Liver (tissue), 8 donors: ENCODE measurements at regions not wholly inside any gene's neighbourhood (a gene's known extent, or its start where the extent isn't known, plus 50 kb on each side); places are given as distances from the start of the nearest gene placed in this dataset.

Source experiments
- DNase-seq: peaks from one replicate; pipeline ENCODE4 v3.0.0-alpha.2; 2017; ENCODE audit warnings: low spot score
- H3K27ac ChIP-seq, 2 donors: one replicate each; pipeline ENCODE4 v1.7.0; 2013; ENCODE audit warnings: inconsistent platforms in 2 of 2, low read length in 2 of 2, control low read depth in 1 of 2, low read depth in 1 of 2, mild to moderate bottlenecking in 1 of 2
- H3K27me3 ChIP-seq, 4 donors: one replicate each; pipeline versions ENCODE4 v1.6.1 to v1.7.0; 2013; ENCODE audit warnings: low read length in 3 of 4, inconsistent platforms in 1 of 4, mild to moderate bottlenecking in 1 of 4, moderate library complexity in 1 of 4; ENCODE audit not compliant: control insufficient read depth in 4 of 4, insufficient read depth in 4 of 4
- H3K36me3 ChIP-seq, 4 donors: one replicate each; pipeline versions ENCODE4 v1.6.1 to v1.7.0; 2013; ENCODE audit warnings: low read length in 3 of 4, mild to moderate bottlenecking in 3 of 4, low read depth in 1 of 4, moderate library complexity in 1 of 4; ENCODE audit not compliant: control insufficient read depth in 4 of 4, insufficient read depth in 3 of 4
- H3K4me1 ChIP-seq, 4 donors: one replicate each; pipeline versions ENCODE4 v1.6.1 to v1.7.0; 2013; ENCODE audit warnings: low read length in 3 of 4, mild to moderate bottlenecking in 3 of 4, moderate library complexity in 1 of 4; ENCODE audit not compliant: control insufficient read depth in 4 of 4, insufficient read depth in 4 of 4
- H3K4me3 ChIP-seq, 3 donors: one replicate each; pipeline versions ENCODE4 v1.6.1 to v1.7.0; 2013; ENCODE audit warnings: low read length in 3 of 3, control low read depth in 1 of 3, low read depth in 1 of 3, mild to moderate bottlenecking in 1 of 3
- H3K9ac ChIP-seq, 2 donors: one replicate each; pipeline ENCODE4 v1.7.0; 2013; ENCODE audit warnings: low read length in 2 of 2, mild to moderate bottlenecking in 2 of 2, moderate library complexity in 2 of 2, control low read depth in 1 of 2, low read depth in 1 of 2
- H3K9me3 ChIP-seq, 4 donors: one replicate each; pipeline versions ENCODE4 v1.6.1 to v1.7.0; 2013; ENCODE audit warnings: low read length in 3 of 4; ENCODE audit not compliant: control insufficient read depth in 4 of 4
- ATF3 ChIP-seq: IDR thresholded peaks from 2 replicates; pipeline ENCODE4 v1.6.1; 2016; ENCODE audit warnings: antibody characterized with exemption
- EGR1 ChIP-seq, 2 donors: IDR thresholded peaks; 2 replicates each; pipeline ENCODE4 v1.6.1; 2016 to 2018; ENCODE audit warnings: antibody characterized with exemption in 2 of 2, low read depth in 2 of 2
- FOXA1 ChIP-seq: IDR thresholded peaks from 2 replicates; pipeline ENCODE4 v1.6.1; 2016; ENCODE audit warnings: antibody characterized with exemption
- FOXA2 ChIP-seq: IDR thresholded peaks from 2 replicates; pipeline ENCODE4 v1.6.1; 2016; ENCODE audit warnings: antibody characterized with exemption
- GABPA ChIP-seq, 2 donors: IDR thresholded peaks in 1 of 2; conservative IDR thresholded peaks in 1 of 2; 2 replicates each; pipeline ENCODE4 v1.6.1; 2016; ENCODE audit warnings: antibody characterized with exemption in 2 of 2, mild to moderate bottlenecking in 1 of 2, moderate library complexity in 1 of 2
- HNF4A ChIP-seq, 2 donors: conservative IDR thresholded peaks; 2 replicates each; pipeline ENCODE4 v1.6.1; 2016; ENCODE audit warnings: antibody characterized with exemption in 2 of 2, mild to moderate bottlenecking in 2 of 2
- HNF4G ChIP-seq: IDR thresholded peaks from 2 replicates; pipeline ENCODE4 v1.6.1; 2016; ENCODE audit warnings: antibody characterized with exemption
- JUND ChIP-seq, 2 donors: IDR thresholded peaks; 2 replicates each; pipeline ENCODE4 v1.6.1; 2016; ENCODE audit warnings: antibody characterized with exemption in 2 of 2
- NR2F2 ChIP-seq: IDR thresholded peaks from 2 replicates; pipeline ENCODE4 v1.6.1; 2016; ENCODE audit warnings: antibody characterized with exemption
- RAD21 ChIP-seq, 2 donors: IDR thresholded peaks; 2 replicates each; pipeline ENCODE4 v1.6.1; 2016; ENCODE audit warnings: antibody characterized with exemption in 2 of 2, mild to moderate bottlenecking in 2 of 2
- REST ChIP-seq: IDR thresholded peaks from 2 replicates; pipeline ENCODE4 v1.6.1; 2016; ENCODE audit warnings: antibody characterized with exemption, mild to moderate bottlenecking
- RXRA ChIP-seq, 2 donors: IDR thresholded peaks; 2 replicates each; pipeline ENCODE4 v1.6.1; 2017 to 2018; ENCODE audit warnings: antibody characterized with exemption in 2 of 2, mild to moderate bottlenecking in 1 of 2
- SP1 ChIP-seq: IDR thresholded peaks from 2 replicates; pipeline ENCODE4 v1.6.1; 2018; ENCODE audit warnings: antibody characterized with exemption, mild to moderate bottlenecking
- TAF1 ChIP-seq: conservative IDR thresholded peaks from 2 replicates; pipeline ENCODE4 v1.6.1; 2016; ENCODE audit warnings: antibody characterized with exemption, mild to moderate bottlenecking
- YY1 ChIP-seq: IDR thresholded peaks from 2 replicates; pipeline ENCODE4 v1.6.1; 2016; ENCODE audit warnings: antibody characterized with exemption, mild to moderate bottlenecking
- ZBTB33 ChIP-seq: IDR thresholded peaks from 2 replicates; pipeline ENCODE4 v1.6.1; 2016; ENCODE audit warnings: antibody characterized with exemption
- WGBS: extraction: QIAGEN DNeasy Blood & Tissue Kit; methylation state at CpG from one replicate; pipeline ENCODE4 v1.1.7; 2013; 5-methylcytosine and 5-hydroxymethylcytosine counted together
- TF ChIP-seq, protein P1 (sequence below): IDR thresholded peaks from 2 replicates; pipeline ENCODE4 v1.6.1; 2016; ENCODE audit warnings: antibody characterized with exemption
- TF ChIP-seq, protein P2 (sequence below): fragments of 150-350 bp; IDR thresholded peaks from 2 replicates; pipeline ENCODE4 v1.5.1; 2017; ENCODE audit warnings: improper control_type of control experiment, low read depth, low read length; ENCODE audit not compliant: missing input control
- donor health status: healthy.
- donor health status: healthy.
- donor health status: healthy.
- donor health status: healthy.
- donor health status: healthy.

- H3K4me3 ChIP-seq, result no peak overlapping the region
- DNase-seq, result no peak
- H3K27ac ChIP-seq, result no peak overlapping the region
- H3K9me3 ChIP-seq, result no peaks in the 10 kb centered on the region
- H3K36me3 ChIP-seq, result no peaks in the 10 kb centered on the region
- peaks cover 0 to 9% (median 0%) of the 10 kb centered on the region in 4 donors for H3K27me3 ChIP-seq
- 30% methylated on average over 4 of the region's 4 CpGs for WGBS
- TF ChIP-seq ZBTB33 (no peak), ATF3 (no peak), YY1 (no peak), HNF4A (conservative IDR thresholded peaks at IDR 0.05) (no peak), EGR1 (IDR thresholded peaks at IDR 0.05; ENCODE audit: low read depth in 2 of 2) (no peak), HNF4G (no peak), RAD21 (IDR thresholded peaks at IDR 0.05) (no peak), FOXA2 (no peak), JUND (IDR thresholded peaks at IDR 0.05) (no peak), NR2F2 (no peak), RXRA (IDR thresholded peaks at IDR 0.05) (no peak), REST (no peak), GABPA (IDR thresholded peaks at IDR 0.05 in 1 of 2, conservative IDR thresholded peaks at IDR 0.05 in 1 of 2) (no peak), TAF1 (no peak), FOXA1 (no peak), SP1 (no peak)
- TF ChIP-seq, protein P1, sequence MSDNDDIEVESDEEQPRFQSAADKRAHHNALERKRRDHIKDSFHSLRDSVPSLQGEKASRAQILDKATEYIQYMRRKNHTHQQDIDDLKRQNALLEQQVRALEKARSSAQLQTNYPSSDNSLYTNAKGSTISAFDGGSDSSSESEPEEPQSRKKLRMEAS, result no peak
- TF ChIP-seq, protein P2, sequence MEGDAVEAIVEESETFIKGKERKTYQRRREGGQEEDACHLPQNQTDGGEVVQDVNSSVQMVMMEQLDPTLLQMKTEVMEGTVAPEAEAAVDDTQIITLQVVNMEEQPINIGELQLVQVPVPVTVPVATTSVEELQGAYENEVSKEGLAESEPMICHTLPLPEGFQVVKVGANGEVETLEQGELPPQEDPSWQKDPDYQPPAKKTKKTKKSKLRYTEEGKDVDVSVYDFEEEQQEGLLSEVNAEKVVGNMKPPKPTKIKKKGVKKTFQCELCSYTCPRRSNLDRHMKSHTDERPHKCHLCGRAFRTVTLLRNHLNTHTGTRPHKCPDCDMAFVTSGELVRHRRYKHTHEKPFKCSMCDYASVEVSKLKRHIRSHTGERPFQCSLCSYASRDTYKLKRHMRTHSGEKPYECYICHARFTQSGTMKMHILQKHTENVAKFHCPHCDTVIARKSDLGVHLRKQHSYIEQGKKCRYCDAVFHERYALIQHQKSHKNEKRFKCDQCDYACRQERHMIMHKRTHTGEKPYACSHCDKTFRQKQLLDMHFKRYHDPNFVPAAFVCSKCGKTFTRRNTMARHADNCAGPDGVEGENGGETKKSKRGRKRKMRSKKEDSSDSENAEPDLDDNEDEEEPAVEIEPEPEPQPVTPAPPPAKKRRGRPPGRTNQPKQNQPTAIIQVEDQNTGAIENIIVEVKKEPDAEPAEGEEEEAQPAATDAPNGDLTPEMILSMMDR, result no peak
- no peaks in the 10 kb centered on the region for H3K4me1 ChIP-seq
- H3K9ac ChIP-seq, result no peak overlapping the region
Observed at GRCh38 chr6:132959639-132960326, 145.4 kb downstream of the RPS12 start.
